ENCODE measurements at regions not wholly inside any gene's neighbourhood (a gene's known extent, or its start where the extent isn't known, plus 50 kb on each side); places are given as distances from the start of the nearest gene placed in this dataset.
A peak's percentile ranks its signal among the peaks of the same experiment; 100 is the strongest.

- no peaks in the 10 kb centered on the region for H3K27me3 ChIP-seq (ENCODE audit: control insufficient read depth, insufficient read depth, low read length)
- H3K27ac ChIP-seq (ENCODE audit: low read depth, low read length), result peak overlapping the region; percentile 11
- no peaks in the 10 kb centered on the region for H3K9me3 ChIP-seq (ENCODE audit: control insufficient read depth, insufficient read depth, low read length)
- peak; percentile 23 for TF ChIP-seq CTCF (IDR thresholded peaks at IDR 0.05; ENCODE audit: low read depth, low read length)
- H3K4me3 ChIP-seq (ENCODE audit: low read depth, low read length), result no peak overlapping the region
- ChIA-PET POLR2A (interaction anchor here (1.0 kb wide), 1 partner anchor 717 kb away, joined by 3 read pairs; the partner anchor contains the start of gene THBS1), CTCF (interaction anchor here (0.6 to 1.5 kb wide), 4 partner anchors 9 to 13 kb away, joined by 3 to 5 read pairs (median 4); no protein-coding TSS in a partner anchor)
- no peak for DNase-seq (ENCODE audit: low read depth, low spot score)
Measured at GRCh38 chr15:38864122-38864521, 299.5 kb upstream of the RASGRP1 start.

- POLR2A ChIA-PET, result no interaction called here
- peak; percentile 66 for DNase-seq (ENCODE audit: low read depth, low spot score)
- peak; percentile 28; the same call in 1 of the 2 replicates for TF ChIP-seq CTCF (IDR thresholded peaks at IDR 0.05; ENCODE audit: low read depth, low read length)
- Histone ChIP-seq H3K27me3 (ENCODE audit: control insufficient read depth, insufficient read depth, low read length) (no peaks in the 10 kb centered on the region), H3K9me3 (ENCODE audit: control insufficient read depth, insufficient read depth, low read length) (no peaks in the 10 kb centered on the region), H3K27ac (ENCODE audit: low read depth, low read length) (peak overlapping the region; percentile 11), H3K4me3 (ENCODE audit: low read depth, low read length) (no peak overlapping the region)
- CTCF ChIA-PET, result interaction anchor here (1.0 kb wide), 1 partner anchor 11 kb away, joined by 4 read pairs; no protein-coding TSS in a partner anchor
Measured at GRCh38 chr15:38864827-38865581, 300.4 kb upstream of the RASGRP1 start.

DNA sequence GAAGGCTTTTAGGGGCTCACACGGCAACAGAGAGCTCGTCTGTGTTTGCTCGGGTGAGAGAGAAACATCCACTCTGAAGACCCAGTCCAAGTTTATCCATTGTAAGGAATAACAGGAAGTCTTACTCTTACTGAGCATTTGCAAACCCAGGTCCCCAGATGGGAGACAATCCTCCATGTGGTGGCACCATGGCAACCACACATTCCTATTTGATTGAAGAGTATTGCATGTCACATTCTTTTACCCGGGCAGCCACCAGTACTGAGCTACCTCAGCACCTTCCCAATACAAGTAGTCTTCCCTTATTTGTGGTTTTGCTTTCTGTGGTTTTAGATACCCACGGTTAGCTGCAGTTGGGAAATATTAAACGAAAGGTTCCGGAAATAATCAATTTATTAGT is 302.9 kb upstream of the RASGRP1 start:
- no peak overlapping the region for H3K4me3 ChIP-seq (ENCODE audit: low read depth, low read length)
- no peak for TF ChIP-seq CTCF (IDR thresholded peaks at IDR 0.05; ENCODE audit: low read depth, low read length)
- H3K27ac ChIP-seq (ENCODE audit: low read depth, low read length), result no peak overlapping the region
- no peaks in the 10 kb centered on the region for H3K27me3 ChIP-seq (ENCODE audit: control insufficient read depth, insufficient read depth, low read length)
- ChIA-PET POLR2A (interaction anchor here (0.5 kb wide), 1 partner anchor 312 kb away, joined by 4 read pairs; no protein-coding TSS in a partner anchor), CTCF (interaction anchor here (1.0 to 1.2 kb wide), 2 partner anchors 9 to 50 kb away, joined by 3 read pairs; no protein-coding TSS in a partner anchor)
- DNase-seq (ENCODE audit: low read depth, low spot score), result no peak
- H3K9me3 ChIP-seq (ENCODE audit: control insufficient read depth, insufficient read depth, low read length), result no peaks in the 10 kb centered on the region; the same call in 1 of the 2 replicates

DNA sequence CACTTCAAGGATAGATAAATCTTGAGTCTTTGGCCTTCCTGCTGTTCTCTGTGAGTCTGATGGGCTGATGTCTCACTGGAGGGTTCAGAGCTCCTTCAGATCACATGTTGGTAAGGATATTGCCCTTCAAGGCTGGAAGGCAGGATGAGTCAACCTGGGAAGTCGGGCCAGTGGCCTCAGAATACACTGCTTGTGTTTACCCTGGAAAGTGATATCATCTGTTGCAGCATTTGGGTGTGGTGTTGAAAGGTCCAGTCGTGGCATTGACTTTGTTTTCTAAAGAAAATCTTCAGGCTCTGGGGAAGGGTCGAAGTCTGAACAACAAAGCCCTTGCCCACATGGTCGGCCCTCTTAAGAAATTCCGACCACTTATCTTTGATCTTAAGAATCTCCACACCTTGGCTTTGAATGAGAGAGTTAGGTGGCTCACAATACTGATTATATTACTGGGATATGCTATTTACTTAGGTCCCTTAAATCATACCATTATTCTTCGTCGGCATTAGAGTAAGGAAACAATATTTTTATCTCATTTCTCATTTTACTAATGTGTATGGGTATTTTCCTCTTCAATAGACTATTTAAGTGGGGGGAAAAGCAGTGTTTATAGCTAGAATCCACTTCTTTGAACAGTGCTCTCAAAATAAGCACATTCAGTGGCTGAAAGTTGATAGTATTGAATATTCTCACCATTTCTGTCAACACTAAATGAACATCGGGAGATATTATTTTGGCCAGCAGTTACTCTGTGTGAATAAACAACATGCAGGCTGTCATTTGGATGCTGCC is 303.9 kb upstream of the RASGRP1 start:
- POLR2A ChIA-PET, result no interaction called here
- DNase-seq (ENCODE audit: low read depth, low spot score), result peak; percentile 73
- TF ChIP-seq CTCF (IDR thresholded peaks at IDR 0.05; ENCODE audit: low read depth, low read length), result no peak
- H3K9me3 ChIP-seq (ENCODE audit: control insufficient read depth, insufficient read depth, low read length), result no peaks in the 10 kb centered on the region; the same call in 1 of the 2 replicates
- no peak overlapping the region for H3K4me3 ChIP-seq (ENCODE audit: low read depth, low read length)
- CTCF ChIA-PET, result interaction anchor here (1.0 to 1.2 kb wide), 2 partner anchors 8 to 51 kb away, joined by 3 read pairs; no protein-coding TSS in a partner anchor
- peak overlapping the region; percentile 40 for H3K27ac ChIP-seq (ENCODE audit: low read depth, low read length)
- no peaks in the 10 kb centered on the region for H3K27me3 ChIP-seq (ENCODE audit: control insufficient read depth, insufficient read depth, low read length)
